Fibroblast of mammary gland (primary cell): ENCODE measurements at regions not wholly inside any gene's neighbourhood (a gene's known extent, or its start where the extent isn't known, plus 50 kb on each side); places are given as distances from the start of the nearest gene placed in this dataset.
A peak's percentile ranks its signal among the peaks of the same experiment; 100 is the strongest.

ENCODE experiments used
- DNase-seq: peaks from one replicate; pipeline ENCODE4 v3.0.0-alpha.2; 2010; ENCODE audit warnings: low read depth
- H3K4me3 ChIP-seq: 2 replicates; pipeline ENCODE4 v1.5.1; 2011; ENCODE audit warnings: low read depth, mild to moderate bottlenecking, low read length, moderate library complexity; ENCODE audit not compliant: control insufficient read depth
- CTCF ChIP-seq: conservative IDR thresholded peaks from 2 replicates; pipeline ENCODE4 v1.5.1; 2011; ENCODE audit warnings: low read depth, low read length, inconsistent platforms; ENCODE audit not compliant: control insufficient read depth, insufficient read depth

GRCh38 chr20:56839786-56840185, 210.7 kb downstream of the TFAP2C start:
- DNase-seq, result peak; percentile 49
- no peak overlapping the region for H3K4me3 ChIP-seq
- no peak for TF ChIP-seq CTCF

- no peak for TF ChIP-seq CTCF
- no peak for DNase-seq
- no peak overlapping the region for H3K4me3 ChIP-seq
Measured at GRCh38 chr20:56840716-56841261, 211.7 kb downstream of the TFAP2C start.

- no peak overlapping the region for H3K4me3 ChIP-seq
- DNase-seq, result no peak
- TF ChIP-seq CTCF, result no peak
Measured at GRCh38 chr20:56841346-56841908, 212.3 kb downstream of the TFAP2C start.

GRCh38 chr20:56842056-56842455, 212.9 kb downstream of the TFAP2C start:
- no peak for DNase-seq
- H3K4me3 ChIP-seq, result no peak overlapping the region
- TF ChIP-seq CTCF, result no peak

GRCh38 chr20:56843386-56843785, 214.3 kb downstream of the TFAP2C start:
- DNase-seq, result no peak
- H3K4me3 ChIP-seq, result no peak overlapping the region
- TF ChIP-seq CTCF, result no peak

GRCh38 chr20:56843817-56844216, 214.7 kb downstream of the TFAP2C start:
- no peak for TF ChIP-seq CTCF
- DNase-seq, result no peak
- H3K4me3 ChIP-seq, result no peak overlapping the region

GRCh38 chr20:56845546-56846086, 216.5 kb downstream of the TFAP2C start:
- no peak for TF ChIP-seq CTCF
- no peak for DNase-seq
- no peak overlapping the region for H3K4me3 ChIP-seq
